Esophagus muscularis mucosa (tissue), 4 donors: ENCODE measurements at regions not wholly inside any gene's neighbourhood (a gene's known extent, or its start where the extent isn't known, plus 50 kb on each side); places are given as distances from the start of the nearest gene placed in this dataset.
A peak's percentile ranks its signal among the peaks of the same experiment; 100 is the strongest.

Experiments
- DNase-seq: peaks from one replicate; pipeline ENCODE4 v3.0.0-alpha.2; 2017; ENCODE audit errors: extremely low spot score
- H3K27ac ChIP-seq, 4 donors: fragments of 200-600 bp; sonication (generic); replicated peaks in 1 of 4; 1 replicate in 3 of 4; 2 replicates in 1 of 4; pipeline ENCODE4 v1.5.1; 2016 to 2019; ENCODE audit warnings: mild to moderate bottlenecking in 1 of 4
- H3K27me3 ChIP-seq, 4 donors: fragments of 200-600 bp; sonication (generic); one replicate each; pipeline versions ENCODE4 v1.5.1 to v1.6.0; 2016 to 2019
- H3K36me3 ChIP-seq, 4 donors: fragments of 200-600 bp; sonication (generic); one replicate each; pipeline ENCODE4 v1.5.1; 2016 to 2019
- H3K4me1 ChIP-seq, 4 donors: fragments of 200-600 bp; sonication (generic); one replicate each; pipeline ENCODE4 v1.5.1; 2016 to 2019
- H3K4me3 ChIP-seq, 4 donors: fragments of 200-600 bp; sonication (generic); 1 replicate in 2 of 4; 2 replicates in 2 of 4; pipeline ENCODE4 v1.5.1; 2016 to 2019; ENCODE audit warnings: mild to moderate bottlenecking in 4 of 4, moderate library complexity in 1 of 4
- H3K9me3 ChIP-seq, 4 donors: fragments of 200-600 bp; sonication (generic); 1 replicate in 3 of 4; 2 replicates in 1 of 4; pipeline ENCODE4 v1.5.1; 2016 to 2019
- EP300 ChIP-seq: sonication (generic); formaldehyde crosslinking; IDR thresholded peaks from one replicate; pipeline ENCODE4 v1.6.1; 2017; ENCODE audit warnings: antibody characterized with exemption
- POLR2A ChIP-seq: fragments of 450-650 bp; IDR thresholded peaks from one replicate; pipeline ENCODE4 v1.6.1; 2017; ENCODE audit warnings: antibody characterized with exemption, moderate library complexity, mild to moderate bottlenecking, low read depth
- POLR2AphosphoS5 ChIP-seq, 2 donors: sonication (generic); formaldehyde crosslinking; IDR thresholded peaks; one replicate each; pipeline ENCODE4 v1.6.1; 2017; ENCODE audit warnings: antibody characterized with exemption in 2 of 2
- WGBS: methylation state at CpG from one replicate; pipeline ENCODE4 v1.1.5; 2018; 5-methylcytosine and 5-hydroxymethylcytosine counted together
- intact Hi-C: fragments of 100-400 bp; cut with DNase I; formaldehyde crosslinking; loops from one replicate; pipeline ENCODE4 v1.15.1; 2023
- TF ChIP-seq, protein P1 (sequence below), 3 experiments: fragments of 200-600 bp in 2 of 3; fragments of 450-650 bp in 1 of 3; sonication (generic) in 2 of 3; IDR thresholded peaks; one replicate each; pipeline ENCODE4 v1.5.1; 2017 to 2019; ENCODE audit warnings: antibody characterized with exemption in 3 of 3, mild to moderate bottlenecking in 2 of 3, moderate library complexity in 1 of 3

- Histone ChIP-seq H3K9me3 (no peaks in the 10 kb centered on the region), H3K36me3 (no peaks in the 10 kb centered on the region), H3K27ac (no peak overlapping the region), H3K4me1 (peaks cover 0 to 8% (median 4%) of the 10 kb centered on the region in 4 donors), H3K4me3 (no peak overlapping the region), H3K27me3 (no peaks in the 10 kb centered on the region)
- no peak for DNase-seq
- intact Hi-C loops: no loop called here
- TF ChIP-seq POLR2AphosphoS5 (IDR thresholded peaks at IDR 0.05) (no peak), POLR2A (no peak), EP300 (no peak)
- TF ChIP-seq, protein P1, sequence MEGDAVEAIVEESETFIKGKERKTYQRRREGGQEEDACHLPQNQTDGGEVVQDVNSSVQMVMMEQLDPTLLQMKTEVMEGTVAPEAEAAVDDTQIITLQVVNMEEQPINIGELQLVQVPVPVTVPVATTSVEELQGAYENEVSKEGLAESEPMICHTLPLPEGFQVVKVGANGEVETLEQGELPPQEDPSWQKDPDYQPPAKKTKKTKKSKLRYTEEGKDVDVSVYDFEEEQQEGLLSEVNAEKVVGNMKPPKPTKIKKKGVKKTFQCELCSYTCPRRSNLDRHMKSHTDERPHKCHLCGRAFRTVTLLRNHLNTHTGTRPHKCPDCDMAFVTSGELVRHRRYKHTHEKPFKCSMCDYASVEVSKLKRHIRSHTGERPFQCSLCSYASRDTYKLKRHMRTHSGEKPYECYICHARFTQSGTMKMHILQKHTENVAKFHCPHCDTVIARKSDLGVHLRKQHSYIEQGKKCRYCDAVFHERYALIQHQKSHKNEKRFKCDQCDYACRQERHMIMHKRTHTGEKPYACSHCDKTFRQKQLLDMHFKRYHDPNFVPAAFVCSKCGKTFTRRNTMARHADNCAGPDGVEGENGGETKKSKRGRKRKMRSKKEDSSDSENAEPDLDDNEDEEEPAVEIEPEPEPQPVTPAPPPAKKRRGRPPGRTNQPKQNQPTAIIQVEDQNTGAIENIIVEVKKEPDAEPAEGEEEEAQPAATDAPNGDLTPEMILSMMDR (IDR thresholded peaks at IDR 0.05): no peak
- WGBS: 90% methylated on average over 4 of the region's 4 CpGs
These were observed 207.5 kb upstream of the SLITRK3 start for GRCh38 chr3:165403666-165404065.

DNA sequence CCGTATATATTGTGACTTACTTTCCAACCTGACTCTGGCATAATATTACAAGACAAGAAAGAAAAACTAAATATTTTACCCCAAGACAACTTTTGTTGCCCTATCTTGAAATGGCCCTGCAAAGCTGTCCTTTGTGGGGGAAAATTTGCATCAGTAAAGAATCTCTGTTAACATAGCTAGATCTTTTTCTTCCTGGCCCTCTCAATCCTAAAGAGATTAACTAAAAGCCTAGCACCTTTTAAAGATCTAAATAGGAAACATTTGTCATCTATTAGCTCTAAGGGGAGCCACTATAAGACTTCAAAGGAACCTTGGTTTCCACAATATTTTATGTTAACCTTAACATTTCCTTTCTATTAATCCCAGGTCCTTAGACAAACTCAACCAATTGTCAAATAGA is 199.0 kb upstream of the SLITRK3 start:
- H3K4me1 ChIP-seq: peaks cover 0 to 4% (median under 1%) of the 10 kb centered on the region in 4 donors
- no peaks in the 10 kb centered on the region for H3K9me3 ChIP-seq
- no peak overlapping the region for H3K27ac ChIP-seq
- no peaks in the 10 kb centered on the region for H3K36me3 ChIP-seq
- TF ChIP-seq POLR2AphosphoS5 (IDR thresholded peaks at IDR 0.05) (no peak), EP300 (no peak), POLR2A (no peak)
- TF ChIP-seq, protein P1 (IDR thresholded peaks at IDR 0.05): no peak
- no peak overlapping the region for H3K4me3 ChIP-seq
- no peaks in the 10 kb centered on the region for H3K27me3 ChIP-seq
- DNase-seq: no peak
- intact Hi-C loops: no loop called here
- 91% methylated on average over 1 of the region's 1 CpG for WGBS

- Histone ChIP-seq H3K9me3 (peaks cover 0 to under 1% (median 0%) of the 10 kb centered on the region in 4 donors), H3K27ac (no peak overlapping the region), H3K27me3 (no peaks in the 10 kb centered on the region), H3K4me3 (no peak overlapping the region), H3K36me3 (no peaks in the 10 kb centered on the region), H3K4me1 (peaks cover 0 to 15% (median 14%) of the 10 kb centered on the region in 4 donors)
- no peak for TF ChIP-seq POLR2AphosphoS5 (IDR thresholded peaks at IDR 0.05)
- TF ChIP-seq EP300: no peak
- intact Hi-C loops: no loop called here
- 92% methylated on average over 1 of the region's 1 CpG for WGBS
- DNase-seq: no peak
These were observed 197.3 kb upstream of the SLITRK3 start for GRCh38 chr3:165393461-165393860.

DNA sequence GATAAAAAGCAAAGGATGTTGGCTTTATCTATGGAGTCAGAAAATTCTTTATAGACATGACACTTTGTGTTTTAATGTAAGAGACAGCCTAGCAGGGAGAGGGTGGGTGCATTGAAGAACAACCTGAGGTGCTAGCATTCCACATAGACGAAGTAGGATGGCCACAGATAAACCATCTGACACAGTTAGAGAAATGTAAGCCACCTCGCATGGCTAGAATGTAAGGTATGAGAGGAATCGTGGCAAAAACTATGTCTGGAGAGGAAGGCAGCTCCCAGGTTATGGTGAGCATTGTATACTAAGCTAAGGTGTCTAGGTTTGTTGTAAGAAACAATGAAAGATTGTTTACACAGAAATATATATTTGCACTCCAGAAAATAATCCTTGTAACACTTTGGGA is 194.0 kb upstream of the SLITRK3 start:
- intact Hi-C loops: no loop called here
- Histone ChIP-seq H3K27me3 (no peaks in the 10 kb centered on the region), H3K4me1 (peaks cover 0 to 15% (median 14%) of the 10 kb centered on the region in 4 donors), H3K27ac (no peak overlapping the region), H3K4me3 (no peak overlapping the region), H3K36me3 (no peaks in the 10 kb centered on the region), H3K9me3 (peaks cover 0 to 7% (median 0%) of the 10 kb centered on the region in 4 donors)
- whole genome bisulfite sequencing: 48% methylated on average over 3 of the region's 3 CpGs
- DNase-seq: no peak
- TF ChIP-seq POLR2AphosphoS5 (IDR thresholded peaks at IDR 0.05): no peak
- TF ChIP-seq, protein P1 (IDR thresholded peaks at IDR 0.05): no peak
- TF ChIP-seq POLR2A: no peak
- no peak for TF ChIP-seq EP300

DNA sequence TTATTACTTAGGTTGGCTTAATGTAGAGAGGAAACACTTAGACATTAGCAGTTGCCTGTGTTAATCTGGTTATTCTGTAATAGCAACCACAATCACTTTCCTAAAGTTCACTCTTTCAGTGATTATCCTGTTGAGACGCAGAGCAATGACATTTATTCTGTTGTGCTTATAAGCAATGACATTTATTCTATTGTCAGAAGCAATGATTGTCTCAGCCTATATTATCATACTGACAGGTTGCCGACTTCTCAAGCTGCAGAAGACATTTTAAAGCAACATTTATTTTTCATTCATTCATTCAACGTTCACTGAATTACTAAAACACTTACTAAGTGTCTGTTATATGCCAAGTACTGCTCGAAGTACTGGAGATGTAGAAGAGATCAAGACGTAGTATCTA is 193.5 kb upstream of the SLITRK3 start:
- Histone ChIP-seq H3K27me3 (no peaks in the 10 kb centered on the region), H3K4me1 (peaks cover 0 to 15% (median 14%) of the 10 kb centered on the region in 4 donors), H3K36me3 (no peaks in the 10 kb centered on the region), H3K9me3 (peaks cover 0 to 7% (median 0%) of the 10 kb centered on the region in 4 donors), H3K4me3 (no peak overlapping the region), H3K27ac (no peak overlapping the region)
- TF ChIP-seq POLR2A: no peak
- WGBS: 78% methylated on average over 5 of the region's 5 CpGs
- DNase-seq: no peak
- intact Hi-C loops: no loop called here

DNA sequence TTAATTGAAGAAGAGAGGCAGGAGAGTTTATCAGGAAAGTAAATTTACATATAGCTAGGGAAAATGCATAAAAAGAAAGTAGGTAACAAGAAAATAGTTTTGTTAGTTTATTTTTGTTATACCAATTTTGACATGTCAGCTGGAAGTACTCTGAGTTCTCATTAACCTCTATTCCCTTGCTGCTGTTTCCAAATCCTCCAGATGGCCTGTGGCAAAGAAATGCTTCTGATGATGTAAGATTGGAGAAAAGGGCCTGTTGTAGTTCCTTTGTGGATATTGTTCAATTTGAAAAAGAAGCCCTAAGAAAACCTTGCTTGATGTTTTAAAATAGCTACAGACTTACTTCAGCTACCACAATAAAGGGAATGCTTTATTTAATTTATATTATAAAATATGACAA is 192.9 kb upstream of the SLITRK3 start:
- no peaks in the 10 kb centered on the region for H3K36me3 ChIP-seq
- H3K9me3 ChIP-seq: peaks cover 0 to 7% (median 0%) of the 10 kb centered on the region in 4 donors
- no peaks in the 10 kb centered on the region for H3K27me3 ChIP-seq
- H3K4me3 ChIP-seq: no peak overlapping the region
- peak overlapping the region in 1 of 4 donors; percentile 2 for H3K27ac ChIP-seq
- TF ChIP-seq EP300: no peak
- peak in 1 of 2 donors; percentile 51 for TF ChIP-seq POLR2AphosphoS5 (IDR thresholded peaks at IDR 0.05)
- intact Hi-C loops: no loop called here
- no peak for DNase-seq
- peaks cover 0 to 15% (median 14%) of the 10 kb centered on the region in 4 donors for H3K4me1 ChIP-seq
